Left colon (tissue), 2 donors: ENCODE measurements at regions not wholly inside any gene's neighbourhood (a gene's known extent, or its start where the extent isn't known, plus 50 kb on each side); places are given as distances from the start of the nearest gene placed in this dataset.
"Not testable (repeated sequence)": the region's sequence is repeated elsewhere in the genome, so short reads cannot be mapped to it uniquely, and the experiment has no call there.

Source experiments
- ATAC-seq: fragments of 200-7000 bp; cut with Tn5 transposase; one replicate; pipeline ENCODE4 v1.9.1; 2020; ENCODE audit warnings: mild to moderate bottlenecking, moderate library complexity
- DNase-seq, 2 donors: peaks; one replicate each; pipeline ENCODE4 v3.0.0-alpha.2; 2020
- intact Hi-C, 2 donors: fragments of 100-400 bp; cut with DNase I in 1 of 2; cut with micrococcal nuclease in 1 of 2; formaldehyde crosslinking; loops; one replicate each; pipeline versions ENCODE4 v1.11.2 to v1.14.0; 2022; cut with DNase I, micrococcal nuclease
- donor health status: DM: no; HTN: no; CAD: no.
- donor health status: DM: yes; HTN: yes; CAD: no.

DNA sequence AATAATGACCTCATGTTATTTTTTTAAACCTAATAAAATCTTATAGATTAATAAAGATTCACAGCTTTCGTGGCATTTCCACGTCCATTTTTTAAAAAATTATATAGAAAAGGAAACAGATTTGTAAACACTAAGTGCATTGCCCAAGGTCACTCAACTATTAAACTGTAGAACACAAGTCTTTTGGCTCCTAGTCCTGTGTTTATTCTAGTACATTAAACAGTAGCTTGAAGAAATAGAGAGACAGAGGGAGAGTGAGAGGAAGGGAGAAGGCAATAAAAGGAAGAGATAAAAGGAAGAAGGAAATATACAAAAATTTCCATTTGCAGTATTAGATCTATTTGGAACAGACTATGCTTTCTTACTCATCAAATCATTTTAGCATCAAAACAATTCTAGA, 586.7 kb upstream of the CITED2 start:
- DNase-seq (no peak), ATAC-seq (no peak)
- intact Hi-C loops, result no loop called here

GRCh38 chr6:139960671-139961070, 586.2 kb upstream of the CITED2 start:
- DNase-seq (no peak), ATAC-seq (no peak)
- intact Hi-C loops, result no loop called here

GRCh38 chr6:139955366-139956155, 581.1 kb upstream of the CITED2 start:
- DNase-seq, result no peak
- ATAC-seq, result no peak
- intact Hi-C loops, result no loop called here

GRCh38 chr6:139954463-139955071, 580.1 kb upstream of the CITED2 start:
- intact Hi-C loops, result no loop called here
- no peak for DNase-seq
- ATAC-seq, result no peak

DNA sequence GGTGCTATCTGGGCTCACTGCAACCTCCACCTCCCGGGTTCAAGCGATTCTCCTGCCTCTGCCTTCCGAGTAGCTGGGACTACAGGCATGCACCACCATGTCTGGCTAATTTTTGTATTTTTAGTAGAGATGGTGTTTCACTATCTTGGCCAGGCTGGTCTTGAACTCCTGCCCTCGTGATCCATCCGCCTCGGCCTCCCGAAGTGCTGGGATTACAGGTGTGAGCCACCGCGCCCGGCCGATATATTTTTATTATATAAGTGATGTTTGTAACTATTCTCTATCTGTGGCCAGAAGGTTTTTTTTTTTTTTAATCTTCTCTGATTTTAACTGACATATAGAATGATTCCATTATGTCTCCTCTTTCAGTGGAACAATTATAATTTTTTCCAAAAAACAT, 579.3 kb upstream of the CITED2 start:
- DNase-seq, ATAC-seq, intact Hi-C loops: not testable (repeated sequence)

- no peak for ATAC-seq
- DNase-seq, result no peak
- intact Hi-C loops, result no loop called here
Measured at GRCh38 chr6:139951172-139951571, 576.7 kb upstream of the CITED2 start.

GRCh38 chr6:139944976-139945375, 570.5 kb upstream of the CITED2 start:
- intact Hi-C loops, result no loop called here
- ATAC-seq (no peak), DNase-seq (no peak)

DNA sequence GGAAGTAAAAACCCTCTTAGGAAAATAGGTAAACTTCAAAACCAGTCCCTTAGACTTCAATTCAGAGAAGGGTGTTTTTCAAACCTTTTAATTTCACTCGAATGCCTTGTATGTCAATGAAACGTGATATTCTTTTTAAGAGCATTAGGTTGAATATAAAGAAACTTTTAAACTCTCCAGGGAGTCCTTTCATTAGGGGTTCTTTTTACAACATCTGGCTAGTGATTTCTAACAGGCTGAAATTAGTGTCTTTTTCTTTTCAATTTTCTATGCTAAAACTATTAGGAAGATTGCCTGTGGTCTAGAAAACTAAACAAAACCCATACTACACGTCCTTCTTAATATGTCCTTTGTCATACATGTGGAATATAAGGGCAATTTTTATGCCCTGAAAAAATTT, 569.7 kb upstream of the CITED2 start:
- intact Hi-C loops, result no loop called here
- DNase-seq (no peak), ATAC-seq (no peak)

DNA sequence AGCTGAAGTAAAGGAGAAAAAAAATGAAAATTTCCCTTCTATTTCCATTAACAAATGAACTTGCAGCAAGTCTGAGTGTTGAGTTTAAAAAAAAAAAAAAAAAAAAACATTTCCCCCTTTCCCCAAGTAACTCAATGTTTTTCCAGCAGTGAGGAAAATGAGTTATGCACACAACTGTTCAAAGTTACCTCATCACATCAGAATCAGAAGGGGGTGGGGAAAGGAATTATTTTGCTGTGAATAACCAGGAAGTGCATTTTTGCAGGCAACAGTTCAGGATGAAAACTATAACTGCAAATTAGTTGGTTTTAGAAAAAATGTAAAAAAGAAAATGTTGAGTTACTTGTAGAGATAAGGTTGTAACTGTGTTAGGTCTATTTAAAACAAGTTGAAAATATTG, 568.9 kb upstream of the CITED2 start:
- DNase-seq (no peak), ATAC-seq (no peak)
- intact Hi-C loops, result no loop called here

DNA sequence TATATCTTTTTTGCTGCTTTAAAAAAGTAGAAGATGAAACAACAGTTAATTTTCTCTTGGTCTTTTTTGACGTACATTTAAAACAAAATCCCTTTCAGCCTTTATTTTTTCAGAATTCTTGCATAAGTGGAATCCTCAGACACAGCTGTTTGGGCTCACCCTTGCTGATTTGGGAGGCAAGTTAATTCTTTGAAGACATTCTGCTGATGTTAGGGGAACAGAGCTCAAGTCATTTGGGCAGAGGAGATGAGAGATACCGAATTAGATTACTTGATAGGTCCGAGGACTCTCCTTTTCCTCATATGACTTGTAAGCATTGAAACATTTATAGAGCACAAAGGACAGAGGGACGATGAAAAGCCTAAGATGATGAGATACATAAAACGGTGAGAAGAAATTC, 567.9 kb upstream of the CITED2 start:
- intact Hi-C loops, result no loop called here
- no peak for DNase-seq
- no peak for ATAC-seq

DNA sequence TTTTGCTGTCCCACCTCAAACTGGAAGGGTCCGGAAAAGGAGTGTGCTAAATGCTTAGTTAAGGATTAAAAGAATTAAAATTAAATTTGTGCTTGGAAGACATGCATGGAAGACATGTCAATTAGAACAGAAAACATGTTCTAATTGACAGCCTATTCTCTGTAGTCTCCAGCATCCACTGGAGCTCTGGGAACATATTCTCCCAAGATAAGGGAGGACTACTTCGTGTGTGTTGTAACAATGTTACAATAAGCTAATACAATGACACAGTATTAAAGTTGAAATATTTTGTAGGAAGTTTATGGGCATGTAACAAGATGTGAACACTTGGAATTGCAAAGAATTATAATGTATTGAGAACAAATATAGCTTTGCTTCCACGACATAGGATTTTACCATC, 567.4 kb upstream of the CITED2 start:
- ATAC-seq (no peak), DNase-seq (no peak)
- intact Hi-C loops, result no loop called here

- ATAC-seq (no peak), DNase-seq (no peak)
- intact Hi-C loops, result no loop called here
Measured at GRCh38 chr6:139940741-139941729, 566.6 kb upstream of the CITED2 start.

GRCh38 chr6:139939189-139939979, 564.9 kb upstream of the CITED2 start:
- no peak for DNase-seq
- intact Hi-C loops, result no loop called here

DNA sequence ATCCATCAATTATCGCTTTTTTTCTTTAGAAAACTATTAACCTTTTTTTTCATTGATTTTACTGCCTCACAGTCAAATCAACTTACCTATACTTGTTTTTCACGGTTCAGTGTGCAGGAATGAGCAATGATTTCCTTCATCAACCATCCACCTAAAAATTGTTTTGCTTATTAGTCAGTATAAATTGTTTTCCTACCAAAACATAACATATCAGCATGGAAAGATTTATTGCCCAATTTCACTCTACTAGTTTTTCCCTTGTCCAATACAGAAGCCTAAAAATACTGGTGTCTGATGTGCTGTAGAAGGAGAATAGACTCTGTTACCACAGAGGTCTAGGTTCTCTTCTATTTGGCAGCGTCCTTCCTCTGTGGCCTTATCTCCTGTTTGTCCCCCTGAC, 558.2 kb upstream of the CITED2 start:
- ATAC-seq, result no peak
- intact Hi-C loops, result no loop called here
- DNase-seq, result no peak

More at GRCh38 chr6:139939189-139939979, 564.9 kb upstream of the CITED2 start:
- no peak for ATAC-seq

GRCh38 chr6:139931747-139932146, 557.3 kb upstream of the CITED2 start:
- intact Hi-C loops, result no loop called here
- DNase-seq (no peak), ATAC-seq (no peak)

DNA sequence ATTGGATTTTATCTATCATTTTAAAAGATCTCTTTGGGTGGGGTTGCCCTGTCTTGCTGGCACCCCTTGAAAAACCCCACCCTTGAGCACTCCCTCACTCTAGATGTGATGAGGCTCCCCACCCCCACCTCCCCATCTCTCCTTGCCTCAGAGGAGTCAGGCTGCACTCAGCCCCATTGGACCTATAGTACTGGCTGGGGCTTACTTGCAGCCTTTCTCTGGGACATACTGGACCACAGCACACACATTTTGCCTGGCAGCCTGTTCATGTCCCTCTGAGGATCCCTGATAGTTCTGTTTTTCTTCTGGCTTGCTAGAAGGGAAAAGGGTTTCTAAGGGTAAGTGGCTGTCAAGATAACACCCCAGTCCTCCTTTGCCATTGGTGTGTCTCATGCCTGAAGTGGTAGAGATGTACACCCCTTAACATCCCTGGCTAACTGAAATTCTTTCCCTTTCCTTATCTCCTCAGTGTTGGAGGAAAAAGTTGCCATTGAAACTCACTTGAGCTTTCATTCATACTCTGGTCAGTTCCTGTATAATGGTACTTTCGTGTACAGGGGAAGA, 553.4 kb upstream of the CITED2 start:
- intact Hi-C loops, result no loop called here
- no peak for ATAC-seq
- DNase-seq, result no peak

GRCh38 chr6:139927236-139927635, 552.8 kb upstream of the CITED2 start:
- intact Hi-C loops, result no loop called here
- DNase-seq, result no peak
- peak; percentile 61 for ATAC-seq

DNA sequence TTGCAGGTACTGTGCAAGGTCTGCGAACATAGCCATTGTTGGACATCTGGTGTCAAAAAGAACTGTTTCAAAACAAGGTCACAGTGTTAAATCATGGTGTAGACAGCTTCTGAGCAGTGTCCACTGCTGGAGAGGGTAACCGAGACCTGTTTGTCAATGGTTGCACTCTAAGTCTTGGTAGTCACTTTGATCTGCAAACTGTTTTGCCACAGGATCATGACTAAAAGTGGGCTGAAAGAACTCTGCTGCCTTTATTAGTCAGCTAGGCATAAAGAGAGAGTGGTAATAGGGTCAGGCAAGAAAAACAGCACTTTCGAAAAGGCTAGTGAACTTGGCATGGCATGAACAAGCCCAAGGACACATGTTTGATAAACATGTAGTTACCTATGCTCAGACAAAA, 552.3 kb upstream of the CITED2 start:
- intact Hi-C loops, result no loop called here
- no peak for DNase-seq
- no peak for ATAC-seq
